ENCODE measurements at regions not wholly inside any gene's neighbourhood (a gene's known extent, or its start where the extent isn't known, plus 50 kb on each side); places are given as distances from the start of the nearest gene placed in this dataset.

DNA sequence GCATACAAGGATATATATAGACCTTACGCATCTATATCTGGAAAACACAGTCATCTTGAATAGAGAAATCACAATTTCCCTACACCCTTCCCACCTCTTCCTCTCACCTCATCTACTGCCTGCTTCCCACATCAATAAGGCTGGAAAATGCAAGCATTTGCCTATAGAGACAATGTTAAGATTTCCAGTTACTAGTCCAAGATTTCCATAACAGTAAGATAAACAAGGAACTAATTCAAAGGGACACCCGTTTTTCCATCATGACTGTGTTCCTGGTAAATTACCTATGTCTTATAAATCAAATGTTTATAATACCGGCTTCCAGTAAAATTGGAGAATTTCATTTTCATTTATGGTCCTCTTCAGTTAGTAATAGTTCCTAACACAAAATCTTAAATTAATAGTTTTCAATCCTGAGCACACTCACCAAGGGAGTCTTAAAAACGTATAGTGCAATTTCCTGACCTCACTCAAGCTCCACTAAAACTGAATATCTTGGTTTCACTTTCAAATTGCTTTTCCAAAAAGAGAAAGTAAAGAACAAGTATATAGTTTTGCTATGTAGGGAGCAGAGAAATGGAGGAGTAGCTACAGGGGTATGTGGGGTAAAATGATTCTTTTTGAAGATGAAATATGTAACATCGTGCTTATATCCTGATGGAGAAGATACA is 398.7 kb downstream of the PLPP3 start:
- DNase-seq = no peak

DNA sequence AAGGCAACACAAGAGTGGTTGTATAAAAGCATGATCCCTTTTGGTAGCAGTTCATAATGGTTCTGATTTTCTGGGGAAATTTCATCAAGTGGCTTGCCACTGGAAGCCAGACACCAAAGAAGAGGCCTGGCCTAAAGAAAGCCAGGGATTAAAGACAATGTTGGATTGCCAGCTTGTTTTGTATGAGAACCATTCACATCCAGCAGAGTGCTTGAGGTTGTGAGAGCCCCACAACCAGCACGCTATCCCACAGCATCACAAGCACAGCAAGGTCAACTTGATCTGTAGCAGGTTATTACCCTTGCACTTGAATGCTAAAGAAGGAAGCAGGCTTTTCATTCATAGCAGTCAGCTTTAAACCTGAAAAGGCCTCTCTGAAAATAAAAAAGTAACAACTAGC is 399.8 kb downstream of the PLPP3 start:
- no peak for DNase-seq

DNA sequence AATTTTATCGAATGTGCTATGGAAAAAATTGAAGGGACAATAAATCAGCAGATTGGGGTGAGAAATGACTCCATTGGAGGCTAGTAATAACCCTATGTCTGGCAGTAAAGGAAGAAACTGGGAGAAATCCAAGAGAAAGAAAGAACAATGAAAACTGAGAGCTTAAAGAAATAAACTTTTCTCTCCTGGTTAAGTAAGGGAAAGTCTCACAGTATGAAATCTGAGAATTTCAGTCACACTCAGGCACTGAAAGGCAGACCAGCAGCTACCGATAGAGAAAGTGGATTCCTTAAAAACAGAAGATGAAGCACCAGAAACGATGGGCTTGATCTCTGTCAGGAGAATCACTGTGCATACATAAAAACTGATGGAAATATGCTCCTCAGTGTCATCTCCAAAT is 404.2 kb downstream of the PLPP3 start:
- no peak for DNase-seq

DNA sequence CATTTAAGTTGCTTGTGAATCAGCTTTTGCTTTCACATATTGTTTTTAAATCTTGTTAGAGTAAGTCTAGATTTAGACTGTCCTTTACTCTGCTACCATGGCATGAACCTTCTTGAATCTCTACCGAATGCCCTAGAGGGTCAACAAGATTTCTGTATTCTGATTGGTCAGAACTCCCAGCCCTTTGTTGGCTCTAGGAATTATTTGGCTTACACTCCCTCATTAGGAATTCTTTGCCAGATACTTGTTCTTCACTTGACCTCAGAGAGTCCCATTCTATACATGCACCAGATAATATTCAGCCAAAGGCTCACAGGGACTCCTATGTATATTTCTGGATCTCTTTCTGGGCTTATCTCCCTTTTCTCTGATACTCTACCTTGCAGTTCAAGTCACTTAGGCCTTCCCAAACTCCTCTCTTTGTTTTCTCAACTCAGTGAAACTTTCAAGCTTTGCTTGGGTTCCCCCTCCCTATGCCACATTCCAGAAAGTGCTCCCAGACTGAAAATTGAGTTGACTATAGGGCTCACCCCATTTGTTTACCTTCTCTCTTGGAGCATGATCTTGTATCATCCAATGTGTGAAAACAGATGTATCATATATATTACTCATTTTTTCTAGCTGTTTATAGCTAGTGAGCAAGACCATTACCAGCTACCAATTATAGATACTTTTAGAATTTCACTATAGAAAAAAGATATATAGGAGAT is 405.0 kb downstream of the PLPP3 start:
- DNase-seq = no peak

DNA sequence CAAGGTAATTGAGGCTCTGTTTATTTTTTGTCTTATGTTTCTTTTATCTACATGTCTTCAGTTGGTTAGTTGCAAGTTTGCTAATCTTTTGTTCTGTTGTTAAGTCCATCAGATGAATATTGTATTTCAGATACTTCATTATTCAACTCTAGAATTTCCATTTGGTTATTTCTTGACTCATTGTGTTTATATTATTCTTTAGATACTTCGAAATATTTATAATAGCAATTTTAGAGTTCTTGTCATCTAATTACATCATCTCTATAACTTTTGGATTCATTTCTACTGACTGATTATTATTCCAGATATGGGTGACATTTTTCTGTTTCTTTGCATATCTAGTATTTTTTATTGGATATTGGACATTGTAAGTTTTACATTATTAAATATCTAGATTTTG is 405.6 kb downstream of the PLPP3 start:
- no peak for DNase-seq

DNA sequence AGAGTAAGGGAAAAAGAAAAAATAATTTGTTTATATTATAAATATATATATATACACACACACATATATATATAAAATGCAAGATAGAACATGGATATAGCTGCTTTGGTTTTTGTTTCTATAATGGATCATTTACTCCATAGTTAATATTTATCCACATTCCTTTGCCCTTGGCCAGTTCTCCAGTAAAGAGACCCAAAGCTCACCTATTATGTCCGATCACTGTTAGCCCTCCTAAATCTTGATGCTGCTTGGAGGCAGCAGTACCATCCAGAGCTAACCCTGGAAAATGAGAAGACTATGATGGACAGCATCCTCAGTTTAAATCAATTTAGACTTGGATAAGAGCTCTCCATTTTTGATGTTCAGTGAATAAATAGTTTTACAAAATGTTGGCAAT is 407.7 kb downstream of the PLPP3 start:
- DNase-seq = no peak

DNA sequence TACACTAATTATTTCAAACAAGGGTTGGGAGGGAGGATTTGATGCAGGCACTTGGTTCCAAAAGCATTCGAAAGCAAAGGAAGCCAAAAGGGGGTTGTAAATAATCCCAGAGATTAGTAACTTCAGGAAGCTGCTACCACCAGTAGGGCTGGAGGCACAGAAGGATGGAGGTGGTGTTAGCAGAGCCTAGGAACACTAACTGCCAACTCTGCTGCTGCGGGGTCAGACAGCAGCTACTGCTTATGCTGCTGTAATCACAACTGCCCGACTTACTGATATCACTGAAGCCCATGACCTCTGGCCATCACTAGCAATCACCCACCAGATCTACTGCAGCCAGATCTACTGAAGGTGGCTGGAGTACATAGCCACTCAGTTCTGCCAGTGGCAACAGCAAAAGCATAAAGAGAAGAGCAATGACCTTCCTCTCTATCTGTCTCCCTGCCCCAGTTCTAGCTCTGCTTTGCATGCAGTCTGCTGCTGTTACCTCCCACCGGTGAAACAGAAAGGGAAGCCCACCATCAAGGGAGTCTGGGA is 408.5 kb downstream of the PLPP3 start:
- no peak for DNase-seq

DNA sequence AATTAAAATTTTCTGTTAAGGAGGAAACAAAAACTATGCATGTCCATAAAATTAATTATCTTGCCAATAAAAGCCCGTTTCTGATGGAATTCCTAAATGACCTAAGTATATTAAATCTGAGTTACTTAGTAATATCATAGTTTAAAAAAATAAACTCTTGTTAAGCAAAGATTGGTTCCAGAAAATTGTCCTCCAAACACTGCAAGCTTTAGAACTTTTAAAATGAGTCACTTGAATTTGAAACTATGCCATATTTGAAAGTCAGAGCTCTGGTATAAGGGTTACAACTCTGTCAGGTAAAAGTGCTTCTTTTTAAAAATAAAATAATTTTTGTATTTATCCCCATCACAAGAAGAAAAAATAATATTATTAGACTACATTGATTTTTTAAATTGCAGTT is 409.5 kb downstream of the PLPP3 start:
- DNase-seq = no peak

DNA sequence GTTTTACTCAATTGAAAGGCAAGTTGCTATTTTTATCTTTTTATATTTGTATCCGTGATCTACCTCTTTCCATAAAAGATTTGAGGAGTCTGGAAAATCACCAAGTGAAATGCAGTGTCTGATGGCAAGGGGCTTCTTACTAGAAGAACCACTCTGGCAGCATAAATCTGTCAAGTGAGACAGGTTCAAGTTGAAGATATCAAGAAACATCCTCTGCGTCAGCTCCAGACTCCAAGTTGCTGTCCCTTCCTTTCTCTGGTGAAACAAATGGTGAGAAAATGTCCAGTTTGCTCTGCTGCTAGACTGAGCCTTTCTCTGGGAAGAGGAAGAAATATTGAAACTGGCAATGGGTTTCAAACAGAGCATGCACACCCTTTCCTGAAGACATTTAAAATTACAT is 411.2 kb downstream of the PLPP3 start:
- no peak for DNase-seq

DNA sequence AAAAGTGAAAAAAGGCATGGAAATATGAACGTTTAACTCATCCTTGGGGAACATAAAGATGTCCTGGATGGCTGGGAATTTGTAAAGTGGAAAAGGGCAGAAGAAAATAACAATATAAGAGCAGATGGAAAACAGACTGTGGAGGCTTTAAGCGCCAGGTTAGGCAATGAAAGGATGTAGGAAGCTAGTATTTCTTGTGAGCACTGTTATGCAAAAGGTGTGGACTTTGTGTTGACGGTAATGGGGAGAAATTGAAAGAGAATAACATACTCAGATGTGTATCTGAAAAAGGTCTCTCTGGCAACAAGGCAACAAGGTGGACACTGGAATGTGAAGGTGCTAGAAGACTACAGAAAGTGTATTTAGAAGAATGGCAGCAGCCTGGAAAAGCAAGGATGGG is 411.8 kb downstream of the PLPP3 start:
- no peak for DNase-seq

DNA sequence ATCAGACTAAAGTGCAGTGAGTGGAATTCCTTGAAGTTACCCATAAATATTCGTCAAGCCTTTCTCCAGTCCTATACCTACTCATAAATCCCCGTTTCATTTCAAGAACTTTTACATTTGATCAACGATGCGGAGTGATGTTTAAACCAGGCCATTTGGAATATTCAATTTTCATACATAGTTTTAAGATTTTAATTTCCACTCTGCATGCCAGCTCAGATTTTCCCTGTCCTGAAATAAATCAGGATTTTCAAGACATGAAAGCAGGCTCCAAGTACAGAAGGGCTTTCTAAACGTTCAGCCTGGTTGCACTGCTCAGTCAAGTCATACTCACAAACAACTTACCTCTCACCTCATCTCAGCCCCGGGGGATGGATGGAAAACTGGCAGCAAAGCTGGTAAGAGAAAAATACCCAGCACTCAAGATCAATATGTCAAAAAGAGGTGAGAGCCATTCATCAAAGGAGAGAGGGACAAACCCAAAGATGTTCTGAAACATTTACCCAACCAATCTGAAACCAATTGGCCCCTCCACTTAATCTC is 418.5 kb downstream of the PLPP3 start:
- DNase-seq = no peak

DNA sequence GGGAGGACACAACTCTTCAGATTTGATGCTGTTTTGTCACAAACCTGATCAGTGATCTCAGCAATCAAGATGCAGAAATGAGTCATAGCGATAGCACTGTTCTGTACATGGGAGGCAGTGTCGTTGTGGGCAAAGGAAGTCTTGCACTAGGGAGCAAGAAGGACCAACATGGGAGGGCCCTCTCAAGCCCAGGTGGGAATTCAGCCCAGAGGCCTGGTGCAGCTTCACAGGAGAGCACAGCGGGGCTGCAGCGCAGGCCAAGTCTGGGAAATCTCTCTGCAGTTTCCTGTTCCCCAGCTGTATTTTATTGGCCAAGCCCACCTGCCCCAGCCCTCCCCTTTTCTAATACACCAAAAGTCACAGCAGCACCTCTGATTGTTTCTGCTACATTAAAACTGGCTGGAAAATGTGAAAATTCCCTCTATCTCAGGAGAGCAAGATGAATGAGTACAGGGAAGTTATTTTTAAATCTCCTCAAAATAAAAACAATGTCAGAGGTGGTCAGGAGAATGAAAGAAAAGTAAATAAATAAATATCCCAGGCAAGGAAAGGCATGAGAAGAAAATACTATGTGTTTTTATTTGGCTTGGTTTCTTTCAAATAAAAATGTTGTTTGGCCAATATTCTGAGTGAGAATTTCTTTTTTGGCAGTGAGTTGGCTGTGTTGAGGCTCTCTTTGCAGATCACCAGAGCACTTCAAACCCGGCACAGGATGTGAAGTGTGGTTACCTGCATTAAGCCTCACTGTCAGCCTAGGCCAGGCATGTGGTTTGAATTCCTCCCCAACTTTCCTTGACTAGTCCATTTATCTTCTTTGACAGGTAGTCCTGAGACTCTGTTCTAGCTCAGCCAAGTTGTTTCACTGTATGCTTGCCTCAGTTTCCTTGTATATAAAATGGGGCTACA is 422.1 kb downstream of the PLPP3 start:
- no peak for DNase-seq

DNA sequence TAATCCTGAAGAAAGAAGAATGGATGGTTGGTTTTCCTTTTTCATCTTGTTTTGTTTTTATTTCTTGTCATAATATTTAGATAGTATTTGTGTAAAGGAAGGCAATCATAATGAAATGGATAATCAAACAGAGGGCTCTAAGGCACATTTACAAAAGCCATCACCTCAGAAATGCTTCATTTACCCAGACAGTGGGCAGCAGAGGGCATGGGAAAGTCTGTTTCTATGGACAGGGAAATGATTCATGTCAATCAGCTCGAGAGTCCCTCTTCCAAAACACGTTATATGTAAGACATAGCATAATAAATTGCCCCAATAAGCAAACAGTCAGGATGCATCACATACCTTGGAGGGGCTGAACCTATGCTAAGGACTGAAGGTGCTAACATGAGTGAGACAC is 426.1 kb downstream of the PLPP3 start:
- no peak for DNase-seq

DNA sequence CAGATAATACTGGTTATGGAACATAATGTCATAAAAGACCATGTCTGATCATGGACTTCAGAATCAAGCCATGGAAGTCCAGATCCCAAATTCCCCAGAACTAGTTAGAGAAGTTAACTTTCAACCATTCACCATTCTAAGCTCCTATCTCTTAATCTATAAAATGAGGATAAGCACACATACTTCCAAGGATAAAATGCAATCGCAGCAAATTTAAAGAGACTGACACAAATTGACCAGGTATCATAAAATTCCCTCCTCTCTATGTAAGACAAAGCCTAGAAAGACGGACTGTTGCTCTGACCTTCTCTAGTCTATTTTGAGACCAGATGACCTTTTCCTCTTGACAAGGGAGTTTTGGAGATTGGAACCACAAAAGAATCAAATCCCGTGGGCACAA is 426.7 kb downstream of the PLPP3 start:
- DNase-seq = no peak

DNA sequence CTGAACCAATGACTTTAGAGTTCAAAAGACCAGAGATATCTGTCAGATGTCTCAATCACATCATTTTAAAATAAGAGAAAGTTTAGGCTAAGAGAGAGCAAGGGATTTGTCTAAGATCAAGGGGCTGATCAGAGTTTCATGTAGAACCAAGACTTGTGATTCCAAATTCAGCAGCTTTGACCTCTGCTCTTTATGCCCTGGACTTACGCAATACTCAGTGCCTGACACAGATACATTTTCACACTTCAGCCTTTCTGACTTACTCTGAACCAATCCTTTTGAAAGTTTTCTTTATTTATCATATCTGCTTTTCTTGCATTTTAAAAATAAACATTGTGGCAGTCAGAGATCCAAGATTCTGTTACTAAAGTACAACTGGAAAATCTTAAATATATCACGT is 428.0 kb downstream of the PLPP3 start:
- DNase-seq = no peak

DNA sequence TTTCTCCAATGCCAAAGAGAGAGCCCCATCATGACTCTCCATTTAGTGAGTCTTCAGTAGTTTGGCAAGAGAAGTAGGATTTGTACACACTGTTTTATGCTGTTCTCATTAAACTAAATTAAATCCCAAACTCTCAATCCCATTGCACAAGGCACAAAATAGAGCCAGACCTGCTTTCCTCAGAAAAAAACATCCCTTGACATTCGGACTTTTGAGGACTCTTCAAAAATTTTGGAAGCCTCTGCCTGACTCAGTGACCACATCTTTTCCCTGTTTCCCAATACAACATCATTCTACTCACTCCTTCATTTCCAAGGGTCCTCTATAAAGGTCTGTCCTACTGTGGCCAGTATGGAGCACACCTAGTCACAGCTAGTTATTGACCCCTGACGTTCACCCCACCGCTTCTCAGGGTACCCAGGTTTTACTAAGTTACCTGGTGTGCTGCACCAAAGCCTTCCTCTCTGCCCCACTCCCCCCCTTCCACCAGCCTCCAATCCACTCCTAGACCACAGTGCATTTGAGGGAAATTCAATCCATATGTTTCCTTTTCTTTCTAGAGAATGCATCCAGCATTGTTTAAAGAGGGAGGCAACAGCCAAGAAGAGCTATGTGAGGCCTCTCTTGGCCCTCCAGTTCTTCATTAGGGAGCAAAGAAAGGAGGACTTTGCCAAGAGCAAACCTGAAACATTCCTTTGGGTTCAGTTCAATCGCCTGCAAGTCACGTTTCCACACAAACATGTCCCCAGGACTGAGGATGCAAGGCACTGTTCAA is 428.7 kb downstream of the PLPP3 start:
- DNase-seq = no peak

DNA sequence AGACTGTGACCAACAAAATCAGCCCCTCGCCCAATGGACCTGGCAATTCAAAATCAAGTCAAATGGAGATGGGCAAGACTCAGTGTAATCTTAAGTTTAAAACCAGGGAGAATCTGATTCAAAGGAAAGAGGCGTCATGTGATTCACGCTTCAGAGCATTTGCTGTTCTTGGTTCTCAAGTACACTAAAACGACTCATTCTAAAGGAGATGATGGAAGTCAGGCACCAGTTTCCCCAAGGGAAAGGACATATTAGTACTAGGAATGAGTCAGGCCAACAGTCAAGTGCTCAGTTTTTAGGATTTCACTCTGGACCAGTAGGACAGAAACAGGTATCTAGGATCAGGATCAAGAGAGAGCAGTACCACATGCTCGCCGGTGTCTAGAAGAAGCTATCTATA is 429.6 kb downstream of the PLPP3 start:
- no peak for DNase-seq

DNA sequence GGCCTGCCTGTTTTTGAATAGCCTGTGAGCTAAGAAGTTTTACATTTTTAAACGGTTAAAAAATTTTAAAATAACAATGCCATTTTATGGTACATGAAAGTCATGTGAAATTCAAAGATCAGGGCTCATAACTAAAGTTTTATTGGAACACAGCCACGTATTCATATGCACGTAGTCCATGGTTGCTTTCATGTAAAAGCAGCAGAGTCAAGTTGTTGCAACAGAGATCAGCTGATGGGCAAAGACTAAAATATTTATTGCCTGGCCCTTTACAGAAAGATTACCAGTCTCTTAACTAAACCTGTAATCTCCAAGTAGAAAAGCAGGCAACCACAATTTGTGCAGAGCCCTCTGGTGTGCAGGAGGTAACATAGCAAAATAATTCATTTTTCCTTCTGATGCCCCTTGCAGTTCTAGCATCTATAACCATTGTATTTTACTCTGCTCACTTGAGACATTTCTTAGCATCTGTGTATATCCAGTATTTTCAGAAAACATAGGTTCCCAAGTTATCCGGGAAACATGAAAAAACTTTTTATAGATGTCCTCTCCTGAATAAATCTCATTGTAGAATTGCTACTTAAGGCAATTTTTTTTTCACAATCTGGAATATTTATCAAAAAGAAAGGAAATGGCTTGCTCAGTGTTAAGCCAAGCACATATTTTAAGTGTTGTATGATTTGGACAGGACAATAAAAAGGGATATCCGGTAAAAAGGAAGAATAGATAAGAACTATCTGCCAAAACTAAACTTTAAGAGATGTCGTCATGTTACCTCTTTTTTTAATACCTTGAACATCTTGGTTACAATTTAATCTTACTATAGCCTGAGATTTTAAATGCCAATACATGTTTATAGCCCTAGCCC is 430.8 kb downstream of the PLPP3 start:
- DNase-seq = no peak

DNA sequence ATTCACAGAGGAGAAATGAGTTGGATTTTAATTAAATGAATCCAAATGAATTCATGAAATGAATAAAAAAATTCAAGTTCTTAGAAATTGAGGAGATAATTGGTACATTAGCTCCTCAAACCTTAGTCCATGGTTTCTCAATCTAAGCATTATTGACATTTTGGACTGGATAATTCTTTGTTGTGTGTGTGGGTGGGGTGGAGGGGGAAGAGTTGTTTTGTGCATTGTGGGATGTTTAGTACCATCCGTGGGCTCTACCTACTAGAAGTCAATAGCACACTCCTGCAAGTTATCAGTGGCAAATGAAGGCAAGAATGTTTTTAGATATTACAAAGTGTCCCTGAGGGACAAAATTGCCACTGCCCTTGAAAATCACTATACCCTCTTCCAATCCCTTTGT is 431.9 kb downstream of the PLPP3 start:
- DNase-seq = no peak

DNA sequence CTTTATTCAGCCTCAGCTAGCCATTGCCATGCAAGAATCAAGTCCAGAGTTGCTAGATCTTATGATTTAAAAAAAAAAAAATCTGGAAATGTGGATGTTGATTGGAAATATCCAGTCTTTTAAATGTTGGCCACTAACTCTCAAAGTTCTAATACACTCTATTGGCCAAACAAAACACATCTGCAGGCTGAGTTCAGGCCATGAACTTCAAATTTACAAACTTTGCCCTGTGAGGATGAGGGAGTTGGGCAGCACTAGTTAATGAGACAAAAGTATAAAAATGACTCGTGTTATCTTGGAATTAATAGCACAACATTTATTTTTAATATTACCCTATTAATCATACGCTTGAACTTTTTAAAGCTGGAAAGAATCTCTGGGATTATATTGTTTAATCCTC is 432.3 kb downstream of the PLPP3 start:
- DNase-seq = no peak

DNA sequence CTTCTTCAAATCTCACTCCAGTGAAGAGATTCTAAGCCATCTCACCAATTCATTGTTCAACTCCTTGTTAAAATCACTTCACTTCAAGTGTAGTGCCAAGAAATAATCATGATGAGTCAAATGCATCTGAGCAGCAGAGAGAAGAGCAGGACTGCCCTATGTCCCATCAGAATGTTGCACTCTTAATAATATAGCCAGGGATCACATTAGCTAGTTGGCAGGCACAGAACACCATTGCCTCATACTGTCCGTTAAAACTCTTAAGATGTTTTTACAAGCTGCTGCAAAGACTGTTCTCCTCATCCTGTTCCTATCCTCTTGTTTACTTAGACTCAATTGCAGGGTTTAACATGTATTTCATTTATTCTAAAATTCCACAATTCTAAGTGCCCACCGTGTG is 432.9 kb downstream of the PLPP3 start:
- DNase-seq = no peak

DNA sequence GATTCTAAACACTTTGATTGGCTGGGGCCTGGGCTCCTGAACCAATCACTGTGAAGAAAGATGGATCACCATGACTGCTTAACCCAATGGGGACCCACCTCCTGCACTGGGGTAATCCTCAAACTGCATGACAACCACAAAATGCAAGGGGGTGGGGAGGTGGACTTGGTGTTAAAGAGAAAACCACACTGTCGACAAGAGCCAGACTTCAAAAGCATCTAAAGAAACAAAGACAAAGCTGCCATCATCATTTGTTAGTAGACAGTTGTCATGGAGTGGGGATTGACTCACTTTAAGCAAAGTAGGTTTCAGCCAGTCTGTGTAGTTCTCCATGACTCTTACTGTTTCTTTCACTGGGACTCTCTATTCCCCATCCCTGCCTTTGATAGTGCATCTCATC is 433.8 kb downstream of the PLPP3 start:
- DNase-seq = no peak
